HG02678 (cell line): ENCODE measurements at regions not wholly inside any gene's neighbourhood (a gene's known extent, or its start where the extent isn't known, plus 50 kb on each side); places are given as distances from the start of the nearest gene placed in this dataset.

Source experiments
- ATAC-seq: cut with Tn5 transposase; IDR thresholded peaks from one replicate; pipeline ENCODE4 v1.9.1; 2021; ENCODE audit warnings: mild to moderate bottlenecking, moderate library complexity; ENCODE audit not compliant: unreplicated experiment

DNA sequence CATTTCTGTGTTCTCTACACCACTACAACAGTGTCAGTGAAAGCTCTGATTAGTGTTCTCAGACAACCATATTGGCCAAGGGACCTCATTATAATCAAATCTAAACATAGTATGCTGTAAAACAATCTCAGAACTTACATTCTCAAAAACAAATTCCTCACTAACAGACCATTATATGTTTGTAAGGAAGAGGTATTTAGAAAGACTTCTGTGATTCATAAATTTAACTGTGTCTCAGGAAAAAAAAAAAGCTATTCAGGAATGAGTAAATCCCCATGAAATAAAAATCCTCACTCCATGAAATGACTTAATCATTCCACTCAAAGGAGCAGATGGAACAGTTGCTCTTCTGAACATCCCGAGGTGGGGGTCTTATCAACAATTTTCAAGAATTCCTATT is 413.0 kb downstream of the CDH2 start:
- ATAC-seq, result no peak

DNA sequence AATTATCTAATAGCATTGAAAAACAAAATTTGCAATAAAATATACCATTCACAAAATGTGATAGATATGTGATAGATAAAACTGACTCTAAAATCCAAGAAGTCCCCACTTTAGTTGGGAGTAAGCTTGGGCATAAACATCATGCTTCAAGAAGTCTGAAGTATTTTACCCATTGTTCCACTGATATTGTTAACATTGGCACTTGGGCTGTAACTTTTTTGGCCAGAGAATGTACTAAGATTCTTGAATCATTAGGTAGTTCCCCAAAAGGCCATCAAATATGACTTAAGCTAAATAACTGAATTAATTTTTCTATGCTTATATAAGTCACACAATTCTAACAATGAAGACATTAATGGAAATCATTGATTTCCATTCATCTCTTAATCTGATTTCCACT is 413.6 kb downstream of the CDH2 start:
- no peak for ATAC-seq

DNA sequence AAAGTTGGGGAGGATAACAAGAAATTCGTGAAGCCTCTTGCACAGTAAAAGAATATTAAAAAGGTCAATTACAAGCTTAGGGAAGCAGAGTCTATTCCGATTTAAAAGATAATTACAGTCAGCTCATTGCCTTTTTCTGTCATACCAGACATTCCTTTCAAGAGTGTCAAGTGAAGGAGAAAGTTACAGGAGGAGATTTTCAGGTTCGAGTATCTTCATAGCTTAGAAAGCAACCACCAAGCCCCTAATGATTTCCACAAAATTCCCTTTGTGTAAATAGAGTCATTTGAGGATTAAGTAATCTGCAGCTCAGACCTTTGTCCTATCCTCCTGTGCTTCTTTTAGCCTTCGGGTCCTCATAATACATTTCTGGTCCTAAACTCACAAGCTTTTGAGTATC is 414.9 kb downstream of the CDH2 start:
- ATAC-seq, result no peak

DNA sequence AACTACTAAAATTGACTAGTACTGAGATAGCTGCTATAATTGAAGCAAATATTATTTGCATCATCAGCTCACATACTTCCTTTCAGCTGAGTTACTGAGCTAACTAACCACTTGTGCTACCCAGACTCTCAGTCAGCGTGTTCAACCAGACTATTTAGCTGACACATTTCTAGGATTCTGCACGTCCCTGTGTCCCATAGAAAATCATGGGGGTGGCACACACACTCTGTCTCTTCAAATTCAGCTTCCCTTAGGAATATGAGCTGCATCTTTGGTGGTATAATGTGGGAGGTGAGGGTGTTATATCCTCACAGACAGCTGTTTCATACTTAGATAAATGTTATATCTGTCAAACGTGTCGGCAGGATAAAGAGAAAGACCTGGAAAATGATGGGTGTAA is 424.0 kb downstream of the CDH2 start:
- ATAC-seq, result no peak

DNA sequence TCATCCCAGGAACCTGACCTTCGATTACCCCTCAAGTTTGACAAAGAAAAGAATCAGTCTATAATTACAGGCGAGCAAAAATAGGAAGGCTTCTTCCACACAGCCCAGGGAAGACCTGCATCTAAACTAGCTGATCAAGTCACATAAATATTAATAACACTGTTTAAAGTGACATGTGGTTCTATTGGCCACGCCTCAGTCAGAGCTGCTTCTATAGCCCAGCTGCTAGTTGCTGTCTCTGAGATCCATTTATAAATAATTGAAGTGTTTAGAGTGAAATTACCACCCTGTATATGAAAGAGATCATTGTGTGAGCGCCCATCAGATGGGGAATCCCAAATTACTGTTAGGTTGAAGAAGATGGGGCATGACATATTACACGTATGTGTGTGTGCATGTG is 426.0 kb downstream of the CDH2 start:
- ATAC-seq, result no peak

DNA sequence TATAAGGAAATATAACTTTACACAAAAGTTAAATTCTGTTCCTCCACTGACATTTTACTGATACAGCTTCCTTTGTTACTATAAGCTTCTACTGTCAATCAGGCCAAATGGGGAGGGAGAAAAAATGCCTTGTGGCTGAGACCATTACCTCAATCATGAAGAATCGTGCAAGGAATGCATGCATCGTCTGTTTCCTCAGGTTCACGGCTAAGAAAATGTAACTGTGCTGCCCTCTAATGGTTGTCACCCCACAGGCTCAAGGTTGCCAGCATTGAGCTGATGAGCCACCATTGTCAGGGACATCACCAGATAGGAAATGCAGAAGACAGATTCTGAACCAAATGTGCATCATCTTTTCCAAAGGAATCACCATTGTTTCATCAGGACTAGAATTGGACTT is 426.9 kb downstream of the CDH2 start:
- no peak for ATAC-seq

DNA sequence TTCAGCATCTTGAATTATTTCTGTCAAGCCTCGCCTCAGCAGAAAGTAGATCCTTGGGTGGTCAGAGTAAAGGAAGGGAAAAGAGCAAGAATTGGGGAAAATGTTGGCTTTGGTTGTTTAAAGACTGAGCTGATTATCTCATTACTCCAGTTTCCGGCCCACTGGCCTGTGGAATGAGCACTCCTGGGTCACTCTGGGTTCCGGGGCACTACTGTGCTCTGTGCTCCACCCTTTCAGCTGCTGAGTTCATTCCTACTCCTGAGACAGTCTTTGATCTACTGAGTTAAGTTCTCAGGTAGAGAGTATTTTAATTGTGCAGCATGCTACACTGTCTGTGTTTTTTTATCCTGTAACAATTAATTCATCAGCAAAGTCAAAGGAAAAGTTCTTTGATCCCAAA is 427.7 kb downstream of the CDH2 start:
- ATAC-seq, result no peak

DNA sequence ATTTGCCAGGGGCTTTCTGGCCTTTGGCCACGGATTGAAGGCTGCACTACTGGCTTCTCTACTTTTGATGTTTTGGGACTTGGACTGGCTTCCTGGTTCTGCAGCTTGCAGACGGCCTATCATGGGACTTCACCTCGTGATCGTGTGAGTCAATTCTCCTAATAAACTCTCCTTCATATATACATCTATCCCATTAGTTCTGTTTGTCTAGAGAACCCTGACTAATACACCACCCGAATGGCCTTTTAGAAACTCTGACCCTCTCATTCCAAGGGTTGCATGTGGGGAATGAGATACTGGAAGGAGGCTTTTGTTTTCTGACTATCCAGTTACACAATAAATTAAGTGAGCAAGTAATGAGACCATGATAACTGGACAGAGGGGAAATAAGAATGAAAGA is 430.7 kb downstream of the CDH2 start:
- no peak for ATAC-seq

DNA sequence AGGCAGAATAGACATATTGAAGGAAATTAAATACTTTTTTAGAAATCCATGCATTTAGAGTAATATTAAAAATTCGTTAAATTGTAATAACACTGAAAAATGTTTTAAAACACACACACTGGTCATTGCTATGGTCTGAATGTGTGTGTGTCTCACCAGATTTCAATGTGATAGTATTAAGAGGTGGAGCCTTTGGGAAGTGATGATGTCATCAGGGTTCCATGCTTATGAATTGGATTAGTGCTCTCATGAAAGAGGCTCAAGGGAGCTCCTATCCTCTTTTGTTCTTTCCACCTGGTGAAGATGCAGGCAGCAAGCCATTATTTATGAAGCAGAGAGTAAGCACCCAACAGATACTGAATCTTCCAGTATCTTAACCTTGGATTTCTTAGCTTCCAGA is 441.8 kb downstream of the CDH2 start:
- ATAC-seq, result no peak

DNA sequence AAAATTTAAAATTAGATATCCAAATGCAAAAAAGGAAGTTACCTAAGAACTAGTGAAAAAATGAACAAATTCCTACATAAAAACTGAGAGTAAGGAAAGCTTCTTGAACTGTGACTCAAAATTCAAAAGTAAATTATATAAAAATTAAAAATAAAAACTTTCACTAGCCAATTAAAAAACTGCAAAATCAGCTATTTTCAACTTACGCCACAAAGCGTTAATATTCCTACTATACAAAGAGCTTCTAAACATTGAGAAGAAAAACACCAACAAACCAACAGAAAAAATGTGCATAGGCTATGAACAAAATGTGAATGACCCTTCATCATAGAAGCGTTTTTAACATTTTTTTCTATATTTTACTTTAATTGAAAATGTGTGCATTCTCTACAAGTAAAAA is 445.7 kb downstream of the CDH2 start:
- ATAC-seq, result no peak

DNA sequence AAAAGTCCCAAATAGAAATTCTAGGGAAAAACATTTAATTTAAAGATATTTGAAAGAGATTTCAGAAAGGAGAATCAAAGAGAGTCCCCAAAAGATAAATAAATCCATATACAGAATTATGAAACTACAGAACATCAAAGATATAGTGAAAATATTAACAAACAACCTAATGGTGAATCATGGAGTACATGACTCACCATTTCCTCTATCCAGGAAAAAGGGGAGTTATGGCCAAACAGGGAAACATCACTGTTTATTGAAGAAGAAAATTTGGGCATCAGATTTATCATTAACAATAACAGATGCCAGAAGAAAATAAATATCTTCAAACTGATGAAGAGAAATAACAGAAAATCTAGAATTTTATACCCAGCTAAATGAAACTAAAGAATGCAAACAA is 448.3 kb downstream of the CDH2 start:
- no peak for ATAC-seq

DNA sequence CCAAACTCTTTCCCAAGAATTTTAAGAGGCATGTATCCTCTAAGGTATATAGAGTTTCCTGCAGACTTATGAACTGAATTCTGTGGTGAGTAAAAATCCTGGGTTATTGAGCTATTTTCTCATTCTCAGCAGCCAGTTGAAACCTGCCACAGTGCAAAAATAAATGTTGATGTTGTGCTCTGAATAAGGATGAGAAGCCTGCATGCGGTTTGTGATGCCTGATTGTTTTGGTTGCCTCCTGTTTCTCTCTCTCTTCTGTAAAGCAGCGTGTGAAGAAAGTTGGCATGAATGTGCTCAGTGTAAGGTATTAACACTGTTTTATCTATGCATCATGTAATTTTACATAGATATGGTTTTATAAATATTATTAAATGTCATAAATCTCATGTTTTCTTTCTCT is 452.6 kb downstream of the CDH2 start:
- no peak for ATAC-seq

DNA sequence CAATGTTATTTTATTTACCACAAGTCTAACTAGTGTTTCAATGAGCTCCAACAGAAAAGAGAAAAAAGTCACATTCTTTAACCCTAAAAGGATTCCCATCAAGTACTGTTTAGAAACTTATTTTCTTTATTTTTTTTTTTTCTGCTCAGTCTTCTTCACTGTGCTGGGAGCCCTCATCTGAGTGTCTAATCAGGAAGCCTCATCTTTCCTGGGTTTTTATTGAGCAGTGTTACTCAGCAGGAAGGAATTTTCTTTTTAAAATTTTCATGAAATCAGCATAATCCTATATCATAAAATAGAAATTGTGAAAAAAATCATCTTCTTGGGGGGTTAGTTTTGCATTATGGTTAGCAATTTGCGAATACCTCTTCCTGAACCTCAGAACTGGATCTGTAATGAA is 453.8 kb downstream of the CDH2 start:
- no peak for ATAC-seq

DNA sequence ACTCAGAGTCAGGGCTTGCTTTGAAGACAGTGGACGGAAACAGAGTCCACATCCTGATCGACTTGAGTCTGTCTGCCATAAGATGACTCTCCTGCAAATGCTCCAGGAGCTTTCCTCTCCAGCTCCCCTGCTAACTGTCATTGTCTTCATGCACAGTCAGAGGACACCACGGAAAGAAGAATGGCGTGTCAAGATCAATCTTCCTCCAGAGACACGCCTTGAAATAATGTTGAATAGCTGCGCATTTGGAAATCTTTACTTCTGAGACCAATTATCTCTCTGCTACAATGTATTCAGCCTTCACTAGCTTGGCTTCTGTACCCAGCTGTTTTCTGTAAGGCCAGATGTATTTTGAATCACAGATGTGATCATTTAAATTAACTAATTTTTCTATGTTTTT is 457.2 kb downstream of the CDH2 start:
- ATAC-seq, result no peak

DNA sequence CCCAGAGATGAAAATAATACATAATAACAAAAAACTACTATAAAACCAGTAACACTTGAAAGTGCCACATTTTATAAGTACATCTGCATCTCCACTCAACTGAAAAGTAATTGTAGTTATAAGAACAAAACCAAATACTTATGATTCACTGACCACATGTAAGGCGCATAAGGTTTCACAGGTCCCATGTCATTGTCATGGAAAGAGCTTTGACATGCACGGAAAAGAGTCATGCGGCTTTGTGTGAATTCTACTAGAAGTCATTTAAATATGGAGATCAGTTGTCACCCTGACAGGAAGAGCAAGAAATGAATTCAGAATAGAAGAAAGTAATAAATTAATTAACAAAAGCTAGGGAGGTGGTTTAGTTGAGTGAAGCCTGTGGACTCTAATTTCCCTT is 459.1 kb downstream of the CDH2 start:
- ATAC-seq, result no peak

DNA sequence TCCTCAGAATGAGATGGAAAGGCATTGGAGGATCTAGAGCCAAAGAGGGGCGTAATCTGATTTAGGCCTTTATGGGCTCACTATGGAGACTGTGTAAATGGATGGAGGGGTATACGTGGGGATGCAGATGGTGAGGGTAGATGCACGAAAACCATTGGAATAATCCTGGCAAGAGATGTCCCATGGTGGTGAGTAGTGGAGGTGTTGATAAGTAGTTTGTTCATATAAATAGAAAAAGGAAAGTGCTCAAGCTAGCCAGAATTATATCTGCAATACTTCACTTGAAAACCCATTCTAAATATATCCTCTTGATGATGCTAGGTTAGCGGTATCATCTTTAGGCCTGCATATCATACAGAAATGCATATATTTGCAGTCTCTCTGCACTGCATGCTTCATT is 459.7 kb downstream of the CDH2 start:
- no peak for ATAC-seq

DNA sequence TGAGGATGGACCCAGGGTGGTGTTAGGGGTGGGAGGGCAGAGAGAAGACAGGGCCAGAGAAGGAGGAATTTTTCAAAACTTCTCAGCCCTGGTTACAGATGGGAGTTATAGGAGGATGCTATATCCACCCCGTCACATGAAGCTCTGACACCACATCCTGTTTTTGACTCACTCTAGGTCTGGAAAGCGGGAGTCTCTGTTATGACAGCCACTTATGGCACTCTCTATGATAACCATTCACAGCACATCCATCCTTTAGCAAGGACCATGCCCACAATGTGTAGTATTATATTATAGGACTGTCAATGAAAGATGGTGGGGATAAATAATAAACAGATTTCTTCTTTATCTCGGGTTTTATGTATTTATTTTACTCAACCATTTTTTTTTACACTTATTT is 461.2 kb downstream of the CDH2 start:
- no peak for ATAC-seq

DNA sequence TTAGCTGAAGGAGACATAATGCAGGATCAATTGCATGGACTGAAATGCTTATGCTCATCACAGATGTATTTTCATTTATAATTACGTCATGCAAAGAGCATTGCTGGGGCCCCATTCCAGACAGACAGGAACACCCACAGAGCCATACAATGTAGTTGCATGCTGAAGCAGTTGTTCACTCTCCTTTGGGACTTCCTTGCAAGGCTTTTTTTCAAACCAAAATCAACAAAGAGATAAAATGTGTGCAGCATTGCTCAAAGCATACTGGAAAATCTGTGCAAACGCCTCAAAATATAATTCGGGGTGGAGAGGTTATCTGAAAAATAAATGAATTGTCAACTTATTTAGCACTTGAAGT is 463.2 kb downstream of the CDH2 start:
- no peak for ATAC-seq

DNA sequence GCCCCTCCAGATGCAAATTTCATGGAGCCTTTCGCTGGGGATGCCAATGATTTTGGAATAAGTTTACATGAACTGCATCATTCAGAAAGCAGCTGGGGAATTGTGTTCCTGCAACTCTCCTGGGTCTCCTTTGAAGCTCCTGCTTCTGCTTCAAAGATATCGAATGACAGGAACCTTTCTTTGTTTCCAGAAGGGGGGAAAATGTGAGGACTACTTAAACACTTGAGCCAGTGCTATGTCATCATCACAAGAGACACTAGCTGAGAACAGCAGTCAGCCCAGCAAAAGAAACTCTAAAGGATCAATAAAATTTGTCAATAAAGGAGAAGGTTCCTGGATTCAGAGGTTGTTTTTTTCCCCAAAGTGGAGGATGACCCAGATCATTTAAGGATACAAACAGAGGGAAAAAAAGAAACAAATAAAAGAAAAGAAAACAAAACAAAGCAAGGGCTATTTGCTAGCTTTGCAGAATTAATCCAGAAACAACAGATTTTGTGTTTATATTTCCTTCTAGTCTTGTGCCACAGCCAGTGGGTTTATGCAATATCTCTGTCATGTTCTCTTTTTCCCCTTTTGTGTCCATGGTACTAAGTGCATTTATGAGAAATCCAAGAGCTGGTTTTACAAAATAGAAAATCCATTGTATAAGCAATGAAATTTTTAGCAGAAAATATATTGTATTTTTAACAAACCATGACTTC is 463.7 kb downstream of the CDH2 start:
- no peak for ATAC-seq

DNA sequence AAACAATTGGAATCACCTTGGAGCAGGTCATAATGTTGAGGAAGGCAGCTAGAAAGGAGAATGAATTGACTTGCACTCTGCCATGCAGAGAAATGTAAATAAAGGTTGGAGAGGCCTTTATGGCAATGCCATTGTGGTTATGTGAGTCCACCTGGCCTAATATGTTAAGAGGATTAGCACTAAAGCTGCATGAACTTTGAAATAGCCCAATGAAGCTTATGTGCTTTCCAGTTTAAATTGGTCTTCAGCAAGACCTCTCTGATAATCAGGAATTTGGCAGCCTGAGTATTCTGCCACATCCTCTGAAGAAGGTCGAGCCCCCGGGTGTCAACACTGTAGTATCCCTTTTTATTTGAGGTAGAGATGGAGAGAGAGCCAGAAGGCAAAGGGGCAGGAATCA is 464.9 kb downstream of the CDH2 start:
- no peak for ATAC-seq

DNA sequence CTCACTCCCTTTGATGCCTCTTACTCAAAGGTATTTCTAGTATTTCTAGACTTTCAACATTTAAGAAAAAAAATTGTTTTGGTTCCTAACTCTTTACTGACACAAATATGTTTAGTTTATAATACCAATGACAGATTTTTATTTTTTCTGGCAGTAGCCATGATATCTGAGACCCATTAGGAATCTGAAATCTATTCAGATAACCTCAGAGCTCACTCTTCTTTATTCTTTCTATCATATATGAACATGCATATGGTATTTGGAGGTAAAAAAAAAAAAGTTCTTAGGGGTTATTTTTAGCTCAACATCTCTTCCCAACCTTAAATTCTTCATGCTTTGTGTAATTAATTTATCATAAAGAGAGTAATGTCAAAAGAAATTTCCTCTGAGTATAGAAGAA is 465.5 kb downstream of the CDH2 start:
- no peak for ATAC-seq

DNA sequence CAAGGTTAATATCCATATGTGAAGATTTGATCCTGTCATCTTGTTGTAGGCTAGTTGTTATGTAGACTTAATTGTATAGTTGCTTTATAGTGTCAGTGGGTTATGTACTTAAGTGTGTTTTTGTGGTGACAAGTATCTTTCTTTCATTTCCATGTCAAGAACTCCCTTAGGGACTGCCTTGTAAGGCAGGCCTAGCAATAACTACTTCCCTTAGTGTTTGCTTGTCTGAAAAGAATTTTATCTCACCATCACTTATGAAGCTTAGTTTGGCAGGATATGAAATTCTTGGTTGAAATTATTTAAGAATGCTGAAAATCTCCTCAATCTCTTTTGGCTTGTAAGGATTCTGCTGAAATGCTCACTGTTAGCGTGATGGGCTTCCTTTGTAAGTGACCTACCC is 467.6 kb downstream of the CDH2 start:
- no peak for ATAC-seq

DNA sequence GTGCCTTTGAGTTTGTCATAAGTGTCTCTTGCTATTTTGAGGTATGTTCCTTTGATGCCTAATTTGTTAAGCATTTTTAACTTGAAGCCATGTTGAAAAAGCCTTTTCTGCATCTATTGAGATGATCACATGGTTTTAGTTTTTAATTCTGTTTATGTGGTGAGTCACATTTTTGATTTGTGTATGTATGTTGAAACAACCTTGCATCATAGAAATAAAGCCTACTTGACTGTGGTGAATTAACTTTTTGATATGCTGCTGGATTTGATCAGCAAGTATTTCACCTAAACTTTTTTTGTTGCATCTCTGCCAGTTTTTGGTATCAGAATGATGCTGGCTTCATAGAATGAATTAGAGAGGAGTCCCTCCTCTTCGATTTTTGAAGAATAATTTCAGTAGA is 469.7 kb downstream of the CDH2 start:
- ATAC-seq, result no peak
